ENCODE measurements at regions not wholly inside any gene's neighbourhood (a gene's known extent, or its start where the extent isn't known, plus 50 kb on each side); places are given as distances from the start of the nearest gene placed in this dataset.

DNA sequence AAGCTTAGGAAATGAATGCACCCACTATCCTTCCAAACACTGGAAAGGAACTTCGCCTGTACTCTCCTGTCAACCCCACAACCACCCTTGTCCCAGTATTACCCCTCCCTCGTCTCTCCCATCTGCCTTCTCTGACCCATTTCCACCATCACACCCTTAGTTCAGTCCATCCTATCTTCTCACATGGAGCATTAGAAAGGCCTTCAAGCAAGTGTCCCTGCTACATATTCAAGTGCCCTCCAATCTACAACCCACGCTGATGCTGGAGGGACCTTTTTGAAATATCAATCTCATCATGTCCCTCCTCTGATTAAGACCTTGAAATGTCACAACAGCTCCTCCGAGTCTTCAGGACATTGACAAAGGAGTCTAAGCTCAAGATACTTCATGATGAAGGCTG lies 133.8 kb upstream of the CCL2 start:
- DNase-seq (ENCODE audit: low spot score) (no peak), FAIRE-seq (no peak)

DNA sequence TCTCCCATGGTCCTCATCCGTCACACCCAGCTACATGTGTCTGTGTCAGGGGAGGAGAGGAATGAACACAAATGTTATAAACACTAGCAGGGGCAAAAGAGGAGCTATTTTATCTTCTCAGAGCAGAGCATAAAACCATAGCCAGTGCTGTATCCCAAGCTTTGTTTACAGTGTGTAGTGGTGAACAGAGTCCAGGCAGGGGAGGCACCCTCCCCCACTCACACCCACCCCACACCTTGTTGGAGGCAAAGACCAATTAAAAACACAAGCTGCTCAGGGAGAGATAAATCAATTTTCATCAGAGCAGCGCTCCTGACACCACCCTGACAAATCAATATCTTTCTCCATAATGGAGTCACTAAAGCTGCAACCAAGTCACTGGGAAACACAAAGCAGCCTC lies 132.6 kb upstream of the CCL2 start:
- FAIRE-seq, result no peak
- no peak for DNase-seq (ENCODE audit: low spot score)

DNA sequence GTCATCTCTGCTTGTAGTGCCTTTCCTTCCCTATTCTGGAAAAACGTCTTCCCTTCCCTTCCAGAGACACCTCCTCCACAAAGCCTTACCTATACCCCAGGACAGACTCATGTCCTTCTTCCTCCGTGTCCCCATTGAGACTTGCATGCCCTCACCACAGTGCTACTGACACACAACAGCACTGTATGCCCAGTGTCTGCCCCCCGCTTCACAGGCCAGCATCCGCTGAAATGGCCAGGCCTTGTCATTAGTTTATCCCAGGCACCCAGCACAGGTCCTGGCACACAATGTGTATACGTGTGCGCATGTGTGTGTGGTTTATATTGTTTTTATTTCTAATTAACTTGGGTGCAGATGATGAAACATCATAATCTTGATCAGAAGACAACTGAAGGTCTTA lies 130.1 kb upstream of the CCL2 start:
- FAIRE-seq (no peak), DNase-seq (ENCODE audit: low spot score) (no peak)

DNA sequence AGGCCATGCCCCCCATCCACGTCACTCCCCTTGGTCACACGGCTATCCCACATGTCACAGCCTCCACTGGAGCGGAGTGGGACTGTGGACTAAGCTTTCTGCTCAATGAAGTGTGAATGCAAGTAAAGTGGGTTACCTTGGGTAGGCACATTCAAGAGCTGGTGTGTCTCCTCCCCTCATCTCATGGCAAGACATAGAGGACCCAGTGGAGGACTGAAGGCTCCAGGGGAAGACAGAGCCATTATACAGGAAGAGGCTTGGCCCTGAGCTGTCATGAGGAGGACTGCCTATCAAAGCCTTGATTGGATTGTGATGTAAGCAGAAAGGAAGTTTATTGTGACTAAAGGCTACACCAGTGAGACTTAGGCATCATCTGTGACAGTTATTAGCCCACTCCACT lies 129.2 kb upstream of the CCL2 start:
- DNase-seq (ENCODE audit: low spot score) (no peak), FAIRE-seq (no peak)

DNA sequence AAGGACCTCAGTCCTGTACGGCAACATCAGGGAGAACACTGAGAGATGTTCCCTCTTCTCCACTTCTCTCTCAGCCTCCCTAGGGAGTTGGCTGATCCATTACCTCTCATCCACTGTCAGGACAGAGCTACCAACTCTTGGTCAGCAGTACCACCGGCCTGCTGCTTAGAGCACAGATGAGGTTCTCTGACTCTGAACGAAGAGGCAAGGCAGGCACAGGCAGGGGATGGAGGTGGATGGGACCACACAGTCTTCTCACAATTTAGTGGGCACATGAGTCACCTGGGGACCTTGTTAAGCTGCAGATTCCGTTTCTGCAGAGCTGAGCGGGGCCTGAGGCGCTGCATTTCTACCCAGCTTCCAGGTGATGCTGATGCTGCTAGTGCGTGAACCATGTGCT lies 128.6 kb upstream of the CCL2 start:
- DNase-seq (ENCODE audit: low spot score) (no peak), FAIRE-seq (no peak)

DNA sequence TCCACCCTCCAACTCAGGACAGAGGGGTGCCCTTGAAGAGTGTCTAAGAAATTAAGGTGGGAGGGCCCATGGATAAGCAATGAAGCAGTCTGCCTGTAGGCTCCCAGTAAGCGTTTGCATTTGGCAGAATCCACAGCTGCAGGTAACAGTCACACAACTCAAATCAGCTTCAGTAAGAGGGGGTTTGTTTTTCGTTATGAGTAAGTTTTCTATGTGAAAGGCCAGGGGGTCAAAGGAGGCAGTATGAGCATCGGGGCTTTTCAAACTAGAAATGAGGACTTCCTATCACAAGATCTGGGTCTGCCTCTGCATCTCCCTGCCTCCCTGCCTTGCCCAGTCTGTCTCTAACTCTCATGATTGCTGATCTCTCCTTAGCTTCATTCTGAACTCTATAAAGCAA lies 128.1 kb upstream of the CCL2 start:
- FAIRE-seq, result no peak
- no peak for DNase-seq (ENCODE audit: low spot score)

DNA sequence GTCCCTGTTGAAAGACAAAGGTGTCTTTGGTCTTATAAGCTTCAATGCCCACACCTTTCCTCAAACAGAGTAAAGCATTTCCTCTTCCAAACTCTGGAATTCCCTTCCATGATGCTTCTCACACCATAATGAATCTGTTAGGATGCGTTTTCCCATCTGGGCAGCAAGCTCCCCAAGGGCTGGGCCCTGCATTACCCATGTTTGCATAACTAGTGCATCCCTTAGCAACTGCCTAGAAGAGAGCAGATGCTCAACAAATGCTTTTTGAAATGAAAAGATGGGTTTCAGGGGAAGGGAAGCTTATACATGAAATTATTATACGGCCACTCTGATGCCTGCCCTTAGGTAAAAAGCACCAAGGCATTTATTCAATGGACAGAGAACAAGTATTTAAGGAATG lies 124.5 kb upstream of the CCL2 start:
- FAIRE-seq (no peak), DNase-seq (ENCODE audit: low spot score) (no peak)

DNA sequence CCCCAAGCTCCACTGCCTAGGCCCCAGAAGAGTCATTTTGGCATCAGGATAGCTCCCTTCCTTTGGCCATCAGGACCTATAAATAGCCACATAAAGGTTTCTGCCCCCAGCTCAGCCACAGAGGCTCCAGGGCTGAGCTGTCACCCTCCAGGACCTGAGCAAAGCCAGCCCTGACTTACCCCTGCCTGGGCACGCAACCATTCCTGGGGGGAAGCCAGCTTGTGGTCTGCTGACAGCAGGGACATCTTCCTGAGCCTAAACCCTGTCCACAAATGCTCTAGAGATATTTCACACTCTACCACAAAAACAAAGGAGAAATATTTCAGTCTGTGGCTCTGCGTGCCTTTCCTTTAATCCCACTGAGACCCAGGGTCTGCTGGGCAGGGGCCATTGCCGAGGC lies 123.7 kb upstream of the CCL2 start:
- FAIRE-seq (no peak), DNase-seq (ENCODE audit: low spot score) (no peak)

DNA sequence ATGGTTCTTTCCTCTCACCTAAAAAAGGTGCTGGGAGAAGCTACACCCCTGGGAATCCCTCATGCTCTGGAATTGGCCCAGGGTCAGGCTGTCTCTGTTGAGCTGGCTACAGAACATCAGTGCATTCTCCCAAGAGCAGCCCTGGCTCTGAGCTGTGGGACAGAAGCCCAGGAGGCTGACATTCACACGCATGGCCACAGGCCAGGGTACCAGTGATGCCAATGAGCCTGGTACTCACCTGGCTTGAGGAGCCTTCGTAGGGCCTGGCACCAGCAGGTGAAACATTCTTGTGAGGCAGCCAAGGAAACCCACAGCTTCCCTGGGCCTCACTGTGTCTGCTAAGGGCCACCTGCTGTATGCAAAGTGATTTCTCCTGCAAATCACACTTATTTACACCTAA lies 121.7 kb upstream of the CCL2 start:
- DNase-seq (ENCODE audit: low spot score), result no peak

DNA sequence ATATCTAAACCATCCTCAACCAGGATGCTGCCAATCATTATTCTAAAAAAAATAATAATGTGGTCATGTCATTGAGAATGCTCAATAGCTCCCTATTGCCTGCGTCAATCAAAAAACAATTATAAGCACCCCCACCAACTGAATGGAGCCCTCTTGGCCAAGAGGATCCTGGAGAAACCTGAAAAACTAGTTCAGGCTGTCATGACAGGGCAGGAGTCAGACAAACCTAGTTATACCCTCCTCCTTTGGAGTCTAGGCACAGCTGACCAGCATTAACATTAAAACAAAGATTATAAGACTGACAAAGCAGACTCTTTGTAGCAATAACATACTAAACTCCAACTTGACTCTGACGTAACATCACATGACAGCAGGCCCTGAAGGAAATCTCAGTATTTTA lies 119.2 kb upstream of the CCL2 start:
- no peak for FAIRE-seq
- no peak for DNase-seq (ENCODE audit: low spot score)

More for the DNA sequence above, 121.7 kb upstream of the CCL2 start:
- no peak for FAIRE-seq

DNA sequence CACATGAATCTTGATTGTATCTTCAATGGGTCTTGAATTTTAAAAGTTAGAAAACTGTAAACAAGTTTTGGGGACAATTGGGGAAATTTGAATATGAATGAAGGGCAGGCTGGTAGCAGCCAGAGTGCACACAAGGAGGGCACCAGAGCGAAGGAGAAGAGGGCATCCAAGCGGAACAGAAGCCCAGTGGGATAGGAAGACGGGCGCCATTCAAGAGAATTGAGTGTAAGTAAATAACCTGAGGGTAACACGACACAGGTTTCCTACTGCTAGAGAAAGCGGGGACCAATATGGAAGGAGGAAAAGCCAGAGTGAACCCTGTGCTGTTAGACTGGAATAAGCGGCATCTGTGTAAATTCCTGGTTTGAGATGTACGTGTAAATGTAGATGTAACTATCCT lies 115.1 kb upstream of the CCL2 start:
- DNase-seq (ENCODE audit: low spot score) (no peak), FAIRE-seq (no peak)

DNA sequence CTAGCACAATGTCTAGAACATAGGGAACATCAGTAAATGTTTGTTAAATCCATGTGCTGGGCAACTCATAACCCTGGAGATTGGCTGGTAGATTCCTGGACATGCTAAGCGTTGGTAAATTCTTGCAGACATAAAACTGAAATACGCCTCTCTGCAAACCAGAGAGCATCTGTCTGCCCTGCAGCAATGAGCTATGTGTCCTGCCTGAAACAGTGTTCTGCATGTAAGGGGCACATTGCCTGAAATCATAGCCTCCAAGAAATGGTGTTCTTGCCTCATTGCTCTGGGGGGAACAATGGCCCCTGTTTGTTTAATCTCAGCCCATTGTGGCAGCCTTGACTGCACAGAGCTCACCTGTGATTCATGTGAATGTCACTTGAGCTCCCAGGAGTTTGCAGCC lies 113.5 kb upstream of the CCL2 start:
- DNase-seq (ENCODE audit: low spot score), result no peak
- no peak for FAIRE-seq

DNA sequence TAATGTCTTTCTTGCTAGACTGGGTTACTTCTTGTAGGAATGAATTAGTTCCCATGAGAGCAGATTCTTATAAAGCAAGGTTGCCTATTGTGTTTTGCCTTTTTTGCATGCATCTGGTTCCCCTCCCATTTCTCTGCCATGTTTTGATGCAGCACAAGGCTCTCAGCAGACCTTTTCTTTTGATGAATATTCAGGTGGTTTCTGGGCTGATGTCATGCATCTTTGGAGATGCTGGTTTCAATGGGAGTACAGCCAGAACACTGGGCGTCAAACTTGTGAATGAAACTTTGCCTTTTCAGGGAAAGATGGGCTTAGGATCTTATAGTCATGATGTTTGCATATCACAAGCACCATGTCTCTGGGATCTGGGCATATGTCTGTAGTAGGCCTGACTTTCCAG lies 111.7 kb upstream of the CCL2 start:
- FAIRE-seq, result no peak

DNA sequence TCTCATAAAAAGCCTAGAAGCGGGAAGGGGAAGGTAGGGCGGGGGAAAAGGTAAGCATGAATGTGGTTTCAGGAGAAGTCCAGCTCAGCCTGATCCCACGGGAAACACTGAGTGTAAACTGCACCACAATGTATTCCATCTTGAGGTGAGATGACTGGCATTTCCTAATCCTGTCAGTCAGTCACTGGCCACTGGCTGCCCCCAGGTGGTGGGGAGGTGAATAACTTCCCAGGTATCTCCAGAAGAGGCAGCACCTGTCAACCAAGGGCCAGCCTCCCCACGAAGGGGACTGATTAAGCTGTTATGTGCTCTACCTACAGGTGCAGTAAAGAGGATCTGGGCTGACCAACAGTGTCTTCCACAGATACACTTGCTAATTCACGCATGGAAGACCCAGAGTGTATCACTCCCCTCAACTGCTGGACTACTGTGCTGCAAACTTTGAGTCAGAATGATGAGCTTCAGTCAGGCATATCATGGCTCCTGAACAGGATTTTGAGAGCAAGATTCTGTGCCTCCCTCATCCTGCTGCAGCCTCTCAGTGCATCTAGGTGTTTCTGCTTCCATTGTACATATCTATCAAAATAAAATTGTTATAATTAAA lies 108.5 kb upstream of the CCL2 start:
- FAIRE-seq, result peak; percentile 86
- DNase-seq (ENCODE audit: low spot score), result peak; percentile 46

More for the DNA sequence above, 111.7 kb upstream of the CCL2 start:
- DNase-seq (ENCODE audit: low spot score), result no peak

DNA sequence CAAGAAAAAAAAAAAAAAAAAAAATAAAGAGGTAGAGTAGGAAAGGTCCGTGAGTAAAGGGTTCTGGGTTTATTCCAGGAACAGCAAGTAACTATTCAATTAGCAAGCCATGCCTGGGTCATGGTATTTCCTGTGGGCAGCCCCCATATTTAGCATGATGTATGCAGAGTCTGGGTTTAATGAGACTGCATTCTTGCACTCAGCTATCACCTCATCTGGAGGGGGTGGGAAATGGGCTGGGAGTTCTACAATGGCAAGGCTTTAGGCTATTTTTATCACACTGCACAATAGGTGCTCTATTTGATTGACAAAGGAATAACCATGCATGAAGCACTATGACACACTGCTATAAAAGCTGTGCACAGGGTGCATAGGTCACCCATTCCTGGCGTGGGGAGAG lies 104.0 kb upstream of the CCL2 start:
- DNase-seq (ENCODE audit: low spot score), result peak; percentile 41
- no peak for FAIRE-seq

DNA sequence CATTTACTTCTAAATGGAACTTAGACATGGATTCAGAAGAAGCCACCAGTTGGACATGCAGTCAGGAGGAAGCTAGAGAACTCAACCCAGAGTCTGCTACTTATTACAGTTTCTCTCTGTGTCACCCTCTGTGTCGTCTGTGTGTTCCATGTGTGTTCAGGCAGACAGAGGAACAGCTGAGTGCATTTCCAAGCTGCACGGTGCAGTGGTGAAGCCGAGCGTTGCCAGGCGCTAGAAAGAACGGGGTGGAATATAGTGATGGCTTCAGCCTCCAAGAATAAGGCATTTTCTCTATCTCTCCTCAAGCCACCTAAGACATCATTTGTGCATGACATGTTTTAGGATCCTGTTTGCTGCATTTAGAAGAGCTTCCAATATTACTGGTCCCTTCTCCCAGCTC lies 101.1 kb upstream of the CCL2 start:
- no peak for DNase-seq (ENCODE audit: low spot score)

DNA sequence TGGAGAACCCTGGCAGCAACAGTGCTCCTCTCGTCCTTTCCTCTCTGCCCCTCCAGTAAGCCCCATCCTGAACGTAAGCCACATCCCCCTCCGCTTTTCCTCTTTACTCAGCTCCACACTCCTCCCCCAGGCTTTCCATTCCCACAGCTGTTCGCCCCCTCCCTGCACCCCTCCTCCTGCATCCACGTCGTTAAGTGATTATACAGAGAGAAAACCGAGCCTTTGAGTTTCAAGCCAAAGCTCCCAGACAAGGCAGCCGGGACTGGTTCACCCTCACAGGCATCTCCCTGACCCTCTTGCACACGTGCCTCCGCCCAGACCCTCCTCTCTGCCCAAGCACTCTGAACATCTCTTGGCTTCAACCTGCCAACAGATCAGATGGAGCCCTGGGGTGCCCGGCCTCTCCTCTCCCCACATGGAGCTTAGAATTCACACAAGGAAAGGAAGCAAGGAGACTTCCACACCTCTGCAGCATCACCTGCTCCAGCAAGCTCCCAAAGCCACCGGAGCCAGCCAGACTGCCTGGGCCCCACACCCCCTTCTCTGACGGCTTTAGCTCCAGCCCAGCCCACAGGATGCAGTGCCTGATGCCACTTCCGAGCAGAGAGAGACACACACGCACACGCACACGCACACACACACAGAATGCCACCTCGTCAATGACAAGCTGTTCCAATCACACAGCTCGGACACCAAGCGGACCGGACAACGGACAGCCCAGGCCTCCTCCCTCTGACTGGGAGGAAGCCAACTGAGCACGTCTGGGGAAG lies 99.9 kb upstream of the CCL2 start:
- FAIRE-seq (peak; percentile 42), DNase-seq (ENCODE audit: low spot score) (no peak)

More for the DNA sequence above, 101.1 kb upstream of the CCL2 start:
- FAIRE-seq, result no peak

DNA sequence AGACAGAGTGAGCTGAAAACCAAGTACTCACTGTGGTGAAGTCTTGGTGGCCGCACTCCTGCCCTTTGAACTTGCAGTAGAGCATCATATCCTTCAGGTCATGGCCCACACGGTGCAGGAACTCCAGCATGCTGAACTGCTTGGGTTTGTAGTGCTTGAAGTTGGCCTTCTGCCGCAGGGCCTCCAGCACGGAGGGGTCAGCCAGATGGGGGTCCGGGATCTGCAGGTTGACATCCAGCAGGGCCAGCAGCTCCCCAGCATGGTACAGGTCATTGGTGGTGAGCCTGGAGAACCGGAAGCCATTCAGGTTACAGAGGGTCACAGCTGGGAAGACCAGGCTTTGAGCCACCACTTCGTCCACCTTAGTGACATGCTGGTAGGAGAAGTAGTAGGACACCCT lies 99.1 kb upstream of the CCL2 start:
- DNase-seq (ENCODE audit: low spot score) (no peak), FAIRE-seq (no peak)

DNA sequence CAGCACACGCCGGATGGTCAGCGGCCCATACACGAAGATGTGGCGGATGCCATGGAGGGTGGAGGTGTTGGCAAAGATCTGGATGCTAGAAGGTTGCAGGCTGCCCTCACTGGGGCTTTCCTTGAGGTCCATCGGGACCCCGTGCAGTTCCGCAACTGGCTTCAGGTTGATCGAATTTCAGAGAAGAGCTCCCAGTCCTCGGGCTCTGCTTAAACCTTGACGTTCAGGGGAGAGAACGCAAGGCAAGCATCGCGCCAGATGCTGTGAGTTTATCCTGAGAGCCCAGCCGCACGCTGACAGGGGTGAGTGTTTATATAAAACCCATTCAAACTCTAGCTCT lies 98.7 kb upstream of the CCL2 start:
- no peak for FAIRE-seq
- DNase-seq (ENCODE audit: low spot score), result no peak

DNA sequence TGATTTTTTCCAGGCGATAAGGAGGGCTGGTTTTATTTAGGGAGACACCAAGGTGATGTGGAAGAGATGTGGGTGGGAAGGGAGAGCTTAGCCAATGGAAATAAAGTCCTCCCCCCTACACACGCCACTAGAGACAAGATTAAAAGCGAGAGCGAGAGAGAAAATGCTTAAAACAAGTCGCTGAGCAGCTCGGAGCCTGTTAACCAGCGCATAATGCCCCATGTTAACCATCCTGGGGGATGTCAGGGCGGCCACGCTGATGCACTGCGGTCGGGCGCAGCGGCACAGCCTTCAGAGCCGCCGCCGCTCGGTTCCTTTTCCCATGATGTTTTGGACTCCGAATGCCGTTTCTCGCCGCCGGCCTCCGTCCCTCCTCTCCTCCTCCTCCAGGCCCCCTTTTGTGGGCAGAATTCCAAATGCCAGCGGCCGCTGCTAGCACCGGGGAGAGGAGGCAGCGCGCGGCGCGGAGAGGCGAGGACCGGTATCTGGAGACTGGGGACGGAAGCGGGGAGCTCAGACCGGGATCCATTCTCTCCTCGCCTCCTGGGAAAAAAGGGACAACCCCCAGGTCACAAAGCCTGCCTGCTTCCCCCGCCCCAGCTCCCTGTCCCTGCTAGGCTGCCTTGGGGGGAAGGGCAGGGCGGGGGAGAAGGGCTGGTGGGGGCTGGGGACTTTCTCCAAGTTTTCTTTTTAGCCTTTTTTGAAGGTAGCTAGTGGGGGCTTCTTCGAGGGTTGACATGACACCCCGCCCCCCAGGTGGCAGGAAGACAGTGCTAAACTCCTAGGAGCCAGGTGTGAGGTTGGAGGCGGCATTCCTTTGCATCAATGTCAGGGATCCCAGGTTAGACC lies 98.1 kb upstream of the CCL2 start:
- DNase-seq (ENCODE audit: low spot score) (peak; percentile 29), FAIRE-seq (no peak)

DNA sequence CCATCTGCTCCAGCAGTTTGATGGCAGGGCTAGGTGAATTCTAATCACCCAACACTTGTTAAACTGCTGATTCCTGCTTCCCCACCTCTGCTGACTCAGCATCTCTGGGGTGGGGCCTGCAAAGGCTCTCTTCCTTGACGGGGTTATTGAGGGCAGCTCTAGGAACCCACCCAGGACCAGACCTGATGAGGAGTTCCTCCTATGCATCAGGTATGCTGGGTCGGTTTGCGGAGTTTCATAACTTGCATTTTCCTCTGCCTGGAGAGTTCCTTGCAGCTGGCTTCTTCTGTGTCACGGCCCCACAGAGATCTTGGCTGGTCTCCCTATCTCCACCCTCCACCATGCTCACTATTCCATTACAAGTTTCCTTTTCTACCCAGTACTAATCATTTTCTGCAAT lies 93.4 kb upstream of the CCL2 start:
- no peak for DNase-seq (ENCODE audit: low spot score)
- FAIRE-seq, result no peak

DNA sequence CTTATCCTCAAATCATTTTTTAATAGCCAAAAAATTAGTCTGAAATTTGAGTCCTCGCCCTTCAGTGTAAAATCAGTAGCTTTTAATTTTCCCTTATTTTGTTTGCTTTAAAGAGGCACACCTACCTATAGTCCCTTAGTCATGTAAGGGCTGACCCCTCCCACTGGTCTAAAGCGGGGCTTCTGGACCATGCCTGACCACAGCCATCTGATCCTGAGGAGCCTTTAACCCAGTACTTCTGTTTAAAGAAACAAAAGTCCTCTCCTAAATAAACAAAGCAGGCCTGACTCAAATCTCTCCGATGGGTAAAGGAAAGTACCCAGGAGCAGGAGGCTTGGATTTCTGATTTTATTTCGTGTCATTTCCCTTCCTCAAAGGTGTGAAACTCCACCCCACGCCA lies 92.0 kb upstream of the CCL2 start:
- DNase-seq (ENCODE audit: low spot score), result no peak
- FAIRE-seq, result no peak

DNA sequence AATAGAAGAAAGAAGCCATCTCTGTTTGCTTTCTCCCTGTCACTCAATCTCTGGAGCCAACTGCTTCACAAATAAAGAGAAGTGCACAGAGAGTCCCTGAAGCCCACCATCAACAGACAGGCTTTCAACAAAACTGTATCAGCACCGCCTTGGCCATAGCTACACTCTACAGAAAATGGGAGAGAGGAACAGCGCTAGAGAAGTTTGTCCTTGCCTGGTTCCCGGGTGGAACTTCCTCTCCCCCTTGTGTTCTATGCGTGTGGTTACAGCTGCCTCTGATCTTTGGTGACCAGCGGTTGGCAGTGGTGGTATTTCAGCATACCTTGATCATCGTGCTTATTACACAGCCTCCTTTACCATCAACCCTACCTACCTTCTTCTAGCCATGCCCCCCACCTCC lies 91.4 kb upstream of the CCL2 start:
- DNase-seq (ENCODE audit: low spot score) (peak; percentile 46), FAIRE-seq (no peak)

All from urothelium cell line (cell line).